Kidney (tissue), 13 donors: ENCODE measurements at regions not wholly inside any gene's neighbourhood (a gene's known extent, or its start where the extent isn't known, plus 50 kb on each side); places are given as distances from the start of the nearest gene placed in this dataset.

ENCODE experiments used
- DNase-seq, 5 donors: peaks; one replicate each; pipeline ENCODE4 v3.0.0-alpha.2; 2013 to 2020
- FAIRE-seq: peaks from 2 replicates; lab custom pipeline; 2012; peaks lifted over from hg19 to GRCh38; lab: Jason Lieb, UNC
- H3K27ac ChIP-seq, 2 donors: one replicate each; pipeline ENCODE4 v1.7.0; 2013; ENCODE audit warnings: low read depth in 2 of 2, low read length in 2 of 2, inconsistent platforms in 1 of 2
- H3K27me3 ChIP-seq: one replicate; pipeline ENCODE4 v1.7.1; 2013; ENCODE audit warnings: low read length, inconsistent platforms; ENCODE audit not compliant: control insufficient read depth, insufficient read depth
- H3K36me3 ChIP-seq, 3 donors: one replicate each; pipeline versions ENCODE4 v1.7.0 to v1.7.1; 2013; ENCODE audit warnings: low read length in 3 of 3, control low read depth in 1 of 3, inconsistent platforms in 1 of 3; ENCODE audit not compliant: insufficient read depth in 3 of 3, control insufficient read depth in 2 of 3
- H3K4me1 ChIP-seq, 3 donors: one replicate each; pipeline versions ENCODE4 v1.7.0 to v1.7.1; 2013; ENCODE audit warnings: low read length in 3 of 3, inconsistent platforms in 1 of 3, low read depth in 1 of 3; ENCODE audit not compliant: control insufficient read depth in 2 of 3, insufficient read depth in 2 of 3
- H3K4me3 ChIP-seq, 3 donors: one replicate each; pipeline versions ENCODE4 v1.7.0 to v1.8.1; 2013; ENCODE audit warnings: low read length in 3 of 3, control low read depth in 1 of 3, inconsistent platforms in 1 of 3
- H3K9ac ChIP-seq, 3 donors: one replicate each; pipeline versions ENCODE4 v1.7.0 to v1.7.1; 2013; ENCODE audit warnings: low read length in 3 of 3, control low read depth in 1 of 3, inconsistent platforms in 1 of 3
- H3K9me3 ChIP-seq, 3 donors: one replicate each; pipeline versions ENCODE4 v1.7.0 to v1.7.1; 2013; ENCODE audit warnings: low read length in 3 of 3, control low read depth in 1 of 3, inconsistent platforms in 1 of 3; ENCODE audit not compliant: control insufficient read depth in 2 of 3, insufficient read depth in 1 of 3
- CTCF ChIP-seq: IDR thresholded peaks from 3 replicates; pipeline ENCODE4 v1.5.1; 2012; ENCODE audit warnings: mild to moderate bottlenecking, moderate library complexity, borderline replicate concordance; ENCODE audit not compliant: insufficient read depth; ENCODE audit errors: extremely low read depth
- intact Hi-C: fragments of 100-400 bp; cut with DNase I; formaldehyde crosslinking; loops from one replicate; pipeline ENCODE4 v1.11.1; 2022
- donor health status: control.
- donor health status: control.
- donor health status: control.
- donor health status: control.
- donor health status: control.
- donor health status: DM: yes; HTN: yes; CAD: no.
- donor health status: Normal renal cell carcinoma (clear cell type).

DNA sequence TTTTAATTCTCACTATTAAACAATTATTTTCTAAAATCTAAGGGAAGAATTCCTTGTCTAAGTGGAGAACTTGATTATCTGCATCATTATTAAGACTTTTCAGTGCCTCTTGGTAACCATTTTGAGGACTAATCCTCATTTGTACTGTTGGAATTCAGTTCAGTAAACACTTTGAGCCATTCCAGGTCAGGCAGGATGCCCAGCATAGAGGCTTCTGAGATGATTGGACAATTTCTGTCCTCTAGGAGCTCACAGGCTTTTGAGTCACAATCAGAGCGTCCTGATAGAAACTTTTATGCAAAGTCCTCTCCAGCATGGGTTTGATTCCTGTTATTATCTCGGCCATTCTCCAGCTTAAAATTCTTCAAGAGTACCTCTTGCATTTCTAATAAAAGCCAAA is 1304.6 kb downstream of the EPHA7 start:
- H3K4me1 ChIP-seq: no peaks in the 10 kb centered on the region
- no peak overlapping the region for H3K27ac ChIP-seq
- DNase-seq: no peak
- H3K27me3 ChIP-seq: no peaks in the 10 kb centered on the region
- intact Hi-C loops: no loop called here
- H3K36me3 ChIP-seq: no peaks in the 10 kb centered on the region
- no peak for TF ChIP-seq CTCF
- H3K9me3 ChIP-seq: no peaks in the 10 kb centered on the region
- no peak for FAIRE-seq
- no peak overlapping the region for H3K9ac ChIP-seq
- H3K4me3 ChIP-seq: no peak overlapping the region

GRCh38 chr6:92114091-92114675 is 1305.2 kb downstream of the EPHA7 start:
- Histone ChIP-seq H3K9ac (no peak overlapping the region), H3K36me3 (no peaks in the 10 kb centered on the region), H3K4me3 (no peak overlapping the region), H3K9me3 (no peaks in the 10 kb centered on the region), H3K4me1 (no peaks in the 10 kb centered on the region), H3K27ac (no peak overlapping the region), H3K27me3 (no peaks in the 10 kb centered on the region)
- DNase-seq (no peak), FAIRE-seq (no peak)
- intact Hi-C loops: no loop called here
- TF ChIP-seq CTCF: no peak

GRCh38 chr6:92111386-92111785 is 1308.0 kb downstream of the EPHA7 start:
- intact Hi-C loops: no loop called here
- H3K4me1 ChIP-seq: no peaks in the 10 kb centered on the region
- FAIRE-seq (no peak), DNase-seq (no peak)
- H3K27ac ChIP-seq: no peak overlapping the region
- H3K9me3 ChIP-seq: no peaks in the 10 kb centered on the region
- TF ChIP-seq CTCF: no peak
- no peak overlapping the region for H3K4me3 ChIP-seq
- no peaks in the 10 kb centered on the region for H3K36me3 ChIP-seq
- no peaks in the 10 kb centered on the region for H3K27me3 ChIP-seq
- H3K9ac ChIP-seq: no peak overlapping the region

DNA sequence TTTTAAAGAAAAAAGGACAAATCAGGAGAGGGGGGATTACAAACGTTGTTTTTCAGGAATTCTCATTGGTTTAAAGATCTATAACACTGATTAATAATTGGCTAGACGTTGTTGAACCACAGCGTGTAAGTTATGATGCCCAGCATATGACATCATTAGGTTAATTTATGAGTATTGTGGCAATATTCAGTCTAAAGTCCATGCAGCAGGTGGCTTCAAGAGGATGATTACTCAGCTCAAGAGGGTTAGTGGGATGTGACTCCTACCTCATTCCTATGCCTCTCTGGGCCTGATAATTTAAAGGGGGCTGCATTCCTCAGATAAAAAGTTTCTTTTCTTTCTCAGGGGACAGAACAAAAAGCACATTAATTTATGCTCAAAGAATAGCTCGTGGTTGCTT is 1309.0 kb downstream of the EPHA7 start:
- FAIRE-seq: no peak
- Histone ChIP-seq H3K27me3 (no peaks in the 10 kb centered on the region), H3K9me3 (no peaks in the 10 kb centered on the region)

More for the DNA sequence above, 1309.0 kb downstream of the EPHA7 start:
- intact Hi-C loops: no loop called here
- no peak overlapping the region for H3K4me3 ChIP-seq
- H3K36me3 ChIP-seq: no peaks in the 10 kb centered on the region
- DNase-seq: no peak
- no peak overlapping the region for H3K27ac ChIP-seq
- no peaks in the 10 kb centered on the region for H3K4me1 ChIP-seq
- TF ChIP-seq CTCF: no peak
- H3K9ac ChIP-seq: no peak overlapping the region
